T-helper 2 cell treated with Interferon-gamma antibody and Interleukin-4, amounts not matched to agents 100 ng/mL and 5 ng/mL, for 36 hours (primary cell): ENCODE measurements at regions not wholly inside any gene's neighbourhood (a gene's known extent, or its start where the extent isn't known, plus 50 kb on each side); places are given as distances from the start of the nearest gene placed in this dataset.

Experiments used
- intact Hi-C: fragments of 100-400 bp; cut with micrococcal nuclease; formaldehyde crosslinking; loops from one replicate; pipeline ENCODE4 v1.15.1; 2023

- intact Hi-C loops, result loop anchor here (5.0 kb wide), 1 partner anchor 272 kb away; no protein-coding TSS in a partner anchor
Observed at GRCh38 chr7:37504801-37505200, 56.1 kb upstream of the ELMO1 start.

GRCh38 chr7:37505750-37506353, 57.2 kb upstream of the ELMO1 start:
- intact Hi-C loops, result loop anchor here (5.0 kb wide), 1 partner anchor 274 kb away; no protein-coding TSS in a partner anchor

- intact Hi-C loops, result loop anchor here (5.0 kb wide), 1 partner anchor 276 kb away; no protein-coding TSS in a partner anchor
Observed at GRCh38 chr7:37508118-37508517, 59.5 kb upstream of the ELMO1 start.

- intact Hi-C loops, result loop anchor here (1.0 to 5.0 kb wide), 2 partner anchors 226 to 303 kb away; no protein-coding TSS in a partner anchor
Observed at GRCh38 chr7:37510043-37510634, 61.5 kb upstream of the ELMO1 start.

GRCh38 chr7:37511915-37512314, 63.3 kb upstream of the ELMO1 start:
- intact Hi-C loops, result loop anchor here (5.0 kb wide), 1 partner anchor 305 kb away; no protein-coding TSS in a partner anchor

- intact Hi-C loops, result loop anchor here (5.0 kb wide), 1 partner anchor 307 kb away; no protein-coding TSS in a partner anchor
Observed at GRCh38 chr7:37514497-37514896, 65.8 kb upstream of the ELMO1 start.

- intact Hi-C loops, result no loop called here
Observed at GRCh38 chr7:37516664-37517063, 68.0 kb upstream of the ELMO1 start.

- intact Hi-C loops, result no loop called here
Observed at GRCh38 chr7:37518266-37518665, 69.6 kb upstream of the ELMO1 start.

GRCh38 chr7:37524056-37524455, 75.4 kb upstream of the ELMO1 start:
- intact Hi-C loops, result no loop called here

- intact Hi-C loops, result no loop called here
Observed at GRCh38 chr7:37524797-37525196, 76.1 kb upstream of the ELMO1 start.

- intact Hi-C loops, result no loop called here
Observed at GRCh38 chr7:37526623-37527022, 78.0 kb upstream of the ELMO1 start.

GRCh38 chr7:37527109-37527508, 78.4 kb upstream of the ELMO1 start:
- intact Hi-C loops, result no loop called here

- intact Hi-C loops, result no loop called here
Observed at GRCh38 chr7:37531225-37531624, 82.6 kb upstream of the ELMO1 start.

GRCh38 chr7:37532636-37533035, 84.0 kb upstream of the ELMO1 start:
- intact Hi-C loops, result no loop called here

- intact Hi-C loops, result no loop called here
Observed at GRCh38 chr7:37534893-37535610, 86.4 kb upstream of the ELMO1 start.

- intact Hi-C loops, result no loop called here
Observed at GRCh38 chr7:37535841-37536240, 87.2 kb upstream of the ELMO1 start.

- intact Hi-C loops, result no loop called here
Observed at GRCh38 chr7:37536706-37537105, 88.0 kb upstream of the ELMO1 start.

- intact Hi-C loops, result no loop called here
Observed at GRCh38 chr7:37537439-37537838, 88.8 kb upstream of the ELMO1 start.

GRCh38 chr7:37538945-37539344, 90.3 kb upstream of the ELMO1 start:
- intact Hi-C loops, result no loop called here

- intact Hi-C loops, result no loop called here
Observed at GRCh38 chr7:37540917-37541316, 92.3 kb upstream of the ELMO1 start.

GRCh38 chr7:37541810-37542443, 93.3 kb upstream of the ELMO1 start:
- intact Hi-C loops, result no loop called here
